ENCODE measurements at regions not wholly inside any gene's neighbourhood (a gene's known extent, or its start where the extent isn't known, plus 50 kb on each side); places are given as distances from the start of the nearest gene placed in this dataset.

DNA sequence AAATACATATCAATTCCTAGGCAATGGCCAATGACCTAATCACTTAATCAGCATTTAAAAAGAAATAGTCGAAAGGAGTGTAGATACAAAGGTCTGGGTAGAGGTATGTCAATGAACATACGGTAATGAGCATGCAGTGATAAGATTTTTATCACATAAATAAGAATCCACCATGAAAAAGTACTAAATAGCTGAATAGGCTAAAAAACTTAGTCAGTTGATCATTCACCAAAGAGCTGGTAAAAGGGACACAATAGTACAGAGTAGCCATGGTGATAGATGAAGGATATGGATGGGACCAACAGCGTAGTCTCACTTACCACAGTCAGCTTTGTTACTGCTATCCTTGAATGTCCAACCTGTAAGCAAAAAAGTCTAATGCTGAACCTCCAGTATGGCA, 1018.6 kb upstream of the EYS start:
- Histone ChIP-seq H3K36me3 (no peaks in the 10 kb centered on the region), H3K27me3 (replicated peaks; ENCODE audit: insufficient read depth) (no peaks in the 10 kb centered on the region), H3K4me1 (ENCODE audit: control insufficient read depth in 1 of 2, low read depth in 2 of 2) (no peaks in the 10 kb centered on the region), H3K9me3 (no peaks in the 10 kb centered on the region), H3K4me3 (no peak overlapping the region), H3K27ac (no peak overlapping the region)
- ATAC-seq (ENCODE audit: insufficient number of reproducible peaks, low FRiP score, low read depth) (no peak), DNase-seq (ENCODE audit: low spot score) (no peak)
- TF ChIP-seq, protein P1, sequence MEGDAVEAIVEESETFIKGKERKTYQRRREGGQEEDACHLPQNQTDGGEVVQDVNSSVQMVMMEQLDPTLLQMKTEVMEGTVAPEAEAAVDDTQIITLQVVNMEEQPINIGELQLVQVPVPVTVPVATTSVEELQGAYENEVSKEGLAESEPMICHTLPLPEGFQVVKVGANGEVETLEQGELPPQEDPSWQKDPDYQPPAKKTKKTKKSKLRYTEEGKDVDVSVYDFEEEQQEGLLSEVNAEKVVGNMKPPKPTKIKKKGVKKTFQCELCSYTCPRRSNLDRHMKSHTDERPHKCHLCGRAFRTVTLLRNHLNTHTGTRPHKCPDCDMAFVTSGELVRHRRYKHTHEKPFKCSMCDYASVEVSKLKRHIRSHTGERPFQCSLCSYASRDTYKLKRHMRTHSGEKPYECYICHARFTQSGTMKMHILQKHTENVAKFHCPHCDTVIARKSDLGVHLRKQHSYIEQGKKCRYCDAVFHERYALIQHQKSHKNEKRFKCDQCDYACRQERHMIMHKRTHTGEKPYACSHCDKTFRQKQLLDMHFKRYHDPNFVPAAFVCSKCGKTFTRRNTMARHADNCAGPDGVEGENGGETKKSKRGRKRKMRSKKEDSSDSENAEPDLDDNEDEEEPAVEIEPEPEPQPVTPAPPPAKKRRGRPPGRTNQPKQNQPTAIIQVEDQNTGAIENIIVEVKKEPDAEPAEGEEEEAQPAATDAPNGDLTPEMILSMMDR (IDR thresholded peaks at IDR 0.05): no peak

DNA sequence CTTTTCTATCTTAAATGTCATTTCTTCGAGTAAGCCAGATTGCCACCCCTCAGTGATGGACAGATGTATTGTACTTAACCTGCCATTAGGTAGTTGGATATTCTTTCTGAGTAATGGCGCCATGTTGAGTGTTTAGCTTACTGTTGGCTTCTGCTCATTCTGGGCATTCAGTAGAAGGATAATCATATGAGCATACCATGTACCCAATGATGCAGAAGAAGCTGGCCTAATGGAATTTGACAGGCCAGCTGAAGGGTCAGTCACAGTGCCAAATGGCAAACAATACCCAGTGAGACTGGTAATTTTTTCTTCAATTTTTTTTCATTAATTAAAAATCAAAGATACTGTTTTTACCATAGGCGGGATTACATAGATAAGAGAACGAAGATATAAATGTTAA, 1010.8 kb upstream of the EYS start:
- H3K27me3 ChIP-seq (replicated peaks; ENCODE audit: insufficient read depth): no peaks in the 10 kb centered on the region
- no peak overlapping the region for H3K4me3 ChIP-seq
- no peak overlapping the region for H3K27ac ChIP-seq
- TF ChIP-seq, protein P1 (IDR thresholded peaks at IDR 0.05): no peak
- ATAC-seq (ENCODE audit: insufficient number of reproducible peaks, low FRiP score, low read depth) (no peak), DNase-seq (ENCODE audit: low spot score) (no peak)
- no peaks in the 10 kb centered on the region for H3K4me1 ChIP-seq (ENCODE audit: control insufficient read depth in 1 of 2, low read depth in 2 of 2)
- H3K9me3 ChIP-seq: no peaks in the 10 kb centered on the region
- H3K36me3 ChIP-seq: no peaks in the 10 kb centered on the region

DNA sequence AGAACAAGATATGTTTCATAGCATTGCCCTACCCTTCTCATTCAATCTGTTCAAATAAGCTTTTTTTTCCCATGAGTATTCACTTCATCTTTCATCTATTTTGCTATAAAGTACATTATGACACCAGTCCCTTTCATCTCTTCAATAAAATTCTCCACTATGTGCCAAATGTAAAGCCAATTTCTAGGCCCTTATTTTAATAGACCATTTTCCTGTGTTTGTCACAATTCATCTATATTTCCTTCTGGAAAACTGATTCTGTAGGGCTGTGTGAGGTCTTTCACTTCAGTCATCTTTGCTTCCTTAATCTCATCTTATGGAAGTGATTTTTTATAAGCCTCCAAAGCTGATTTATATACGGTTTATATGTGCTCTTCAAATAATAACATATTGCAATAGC, 992.4 kb upstream of the EYS start:
- TF ChIP-seq, protein P1 (IDR thresholded peaks at IDR 0.05): no peak
- no peaks in the 10 kb centered on the region for H3K36me3 ChIP-seq
- no peak overlapping the region for H3K4me3 ChIP-seq
- no peak for ATAC-seq (ENCODE audit: insufficient number of reproducible peaks, low FRiP score, low read depth)
- H3K9me3 ChIP-seq: no peaks in the 10 kb centered on the region
- H3K27ac ChIP-seq: no peak overlapping the region
- no peak for DNase-seq (ENCODE audit: low spot score)
- H3K4me1 ChIP-seq (ENCODE audit: control insufficient read depth in 1 of 2, low read depth in 2 of 2): no peaks in the 10 kb centered on the region
- H3K27me3 ChIP-seq (replicated peaks; ENCODE audit: insufficient read depth): no peaks in the 10 kb centered on the region

DNA sequence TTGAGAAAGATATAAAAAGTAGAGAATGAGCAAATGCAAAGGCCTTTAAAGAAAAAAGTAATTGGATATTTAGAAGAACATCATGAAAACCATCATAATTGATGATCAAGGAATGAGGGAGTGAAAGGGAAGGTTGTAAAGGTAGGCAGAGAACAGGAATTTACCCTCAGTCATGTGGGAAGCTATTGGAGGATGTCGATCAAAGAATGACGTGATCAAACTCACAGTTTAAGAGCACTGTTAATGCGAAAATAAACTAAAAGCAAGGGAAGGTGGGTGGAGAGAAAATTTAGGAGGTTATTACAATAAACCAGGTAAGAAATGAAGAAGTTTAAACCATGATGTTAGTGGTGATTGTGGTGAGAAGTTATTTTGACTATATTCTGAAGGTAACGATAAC, 982.6 kb upstream of the EYS start:
- Histone ChIP-seq H3K4me3 (no peak overlapping the region), H3K4me1 (ENCODE audit: control insufficient read depth in 1 of 2, low read depth in 2 of 2) (no peaks in the 10 kb centered on the region), H3K9me3 (no peaks in the 10 kb centered on the region), H3K27me3 (replicated peaks; ENCODE audit: insufficient read depth) (no peaks in the 10 kb centered on the region), H3K36me3 (no peaks in the 10 kb centered on the region), H3K27ac (no peak overlapping the region)
- no peak for DNase-seq (ENCODE audit: low spot score)
- no peak for ATAC-seq (ENCODE audit: insufficient number of reproducible peaks, low FRiP score, low read depth)
- TF ChIP-seq, protein P1 (IDR thresholded peaks at IDR 0.05): no peak

DNA sequence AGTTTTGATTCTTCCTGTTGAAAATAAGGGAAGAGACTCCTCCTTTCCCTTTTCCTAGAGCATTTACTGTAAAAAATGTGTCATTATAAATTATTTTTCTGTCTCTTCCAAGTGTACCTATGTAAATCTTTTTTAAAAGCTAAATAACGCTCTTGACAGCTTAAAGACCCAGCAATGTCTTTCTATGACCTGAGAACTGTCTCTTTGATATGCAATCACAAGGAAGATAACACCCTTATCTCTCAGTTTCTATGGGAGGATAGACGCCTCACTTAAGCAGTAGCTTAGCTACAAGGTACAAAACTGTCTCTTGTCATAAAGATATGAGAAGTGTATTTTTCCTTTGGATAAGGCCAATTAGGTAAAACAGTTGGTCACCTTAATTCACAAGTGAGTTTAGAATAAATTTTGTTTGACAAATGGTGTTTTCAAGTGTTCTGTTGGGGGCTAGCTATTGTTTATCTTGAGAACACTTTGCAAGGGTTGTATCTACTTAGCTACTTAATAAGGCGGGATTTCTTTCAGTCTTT, 980.6 kb upstream of the EYS start:
- no peaks in the 10 kb centered on the region for H3K36me3 ChIP-seq
- ATAC-seq (ENCODE audit: insufficient number of reproducible peaks, low FRiP score, low read depth): no peak
- no peaks in the 10 kb centered on the region for H3K9me3 ChIP-seq
- no peak for DNase-seq (ENCODE audit: low spot score)
- no peaks in the 10 kb centered on the region for H3K4me1 ChIP-seq (ENCODE audit: control insufficient read depth in 1 of 2, low read depth in 2 of 2)
- no peaks in the 10 kb centered on the region for H3K27me3 ChIP-seq (replicated peaks; ENCODE audit: insufficient read depth)
- no peak overlapping the region for H3K4me3 ChIP-seq
- H3K27ac ChIP-seq: no peak overlapping the region
- TF ChIP-seq, protein P1 (IDR thresholded peaks at IDR 0.05): no peak

All from thoracic aorta (tissue), 2 donors.